Ovary (tissue), 3 donors: ENCODE measurements at regions not wholly inside any gene's neighbourhood (a gene's known extent, or its start where the extent isn't known, plus 50 kb on each side); places are given as distances from the start of the nearest gene placed in this dataset.

Source experiments
- EP300 ChIP-seq: sonication (generic); formaldehyde crosslinking; IDR thresholded peaks from one replicate; pipeline ENCODE4 v1.6.1; 2017; ENCODE audit warnings: antibody characterized with exemption
- POLR2A ChIP-seq: fragments of 450-650 bp; IDR thresholded peaks from one replicate; pipeline ENCODE4 v1.6.1; 2017; ENCODE audit warnings: antibody characterized with exemption, mild to moderate bottlenecking, moderate library complexity
- TF ChIP-seq, protein P1 (sequence below), 3 donors: fragments of 450-650 bp in 2 of 3; fragments of 200-600 bp in 1 of 3; IDR thresholded peaks; one replicate each; pipeline versions ENCODE4 v1.5.1 to v1.8.0; 2016 to 2022; ENCODE audit warnings: antibody characterized with exemption in 3 of 3, mild to moderate bottlenecking in 1 of 3
- donor health status: DM: no; HTN: no; CAD: no.

DNA sequence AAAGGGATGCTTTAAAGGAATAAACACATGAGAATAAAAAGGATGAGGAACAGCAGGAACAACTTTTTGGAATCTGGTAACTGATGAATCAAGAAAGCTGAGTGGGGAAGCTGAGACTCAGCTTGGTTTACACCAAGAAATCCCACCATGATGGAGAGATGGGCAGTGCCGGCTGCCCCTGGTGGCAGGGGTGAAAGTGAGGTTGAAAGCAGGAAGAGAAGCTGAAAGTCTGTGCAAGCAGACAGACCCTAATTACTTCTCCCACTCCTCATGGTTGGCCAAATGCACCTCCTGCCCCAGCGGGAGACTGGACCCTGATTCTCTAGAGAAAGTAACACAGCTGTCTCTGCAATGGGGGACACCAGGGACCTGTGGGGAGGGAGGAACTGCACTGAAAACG, 57.6 kb upstream of the NANOS1 start:
- no peak for TF ChIP-seq EP300
- TF ChIP-seq, protein P1, sequence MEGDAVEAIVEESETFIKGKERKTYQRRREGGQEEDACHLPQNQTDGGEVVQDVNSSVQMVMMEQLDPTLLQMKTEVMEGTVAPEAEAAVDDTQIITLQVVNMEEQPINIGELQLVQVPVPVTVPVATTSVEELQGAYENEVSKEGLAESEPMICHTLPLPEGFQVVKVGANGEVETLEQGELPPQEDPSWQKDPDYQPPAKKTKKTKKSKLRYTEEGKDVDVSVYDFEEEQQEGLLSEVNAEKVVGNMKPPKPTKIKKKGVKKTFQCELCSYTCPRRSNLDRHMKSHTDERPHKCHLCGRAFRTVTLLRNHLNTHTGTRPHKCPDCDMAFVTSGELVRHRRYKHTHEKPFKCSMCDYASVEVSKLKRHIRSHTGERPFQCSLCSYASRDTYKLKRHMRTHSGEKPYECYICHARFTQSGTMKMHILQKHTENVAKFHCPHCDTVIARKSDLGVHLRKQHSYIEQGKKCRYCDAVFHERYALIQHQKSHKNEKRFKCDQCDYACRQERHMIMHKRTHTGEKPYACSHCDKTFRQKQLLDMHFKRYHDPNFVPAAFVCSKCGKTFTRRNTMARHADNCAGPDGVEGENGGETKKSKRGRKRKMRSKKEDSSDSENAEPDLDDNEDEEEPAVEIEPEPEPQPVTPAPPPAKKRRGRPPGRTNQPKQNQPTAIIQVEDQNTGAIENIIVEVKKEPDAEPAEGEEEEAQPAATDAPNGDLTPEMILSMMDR (IDR thresholded peaks at IDR 0.05), result no peak
- no peak for TF ChIP-seq POLR2A
